ENCODE measurements at regions not wholly inside any gene's neighbourhood (a gene's known extent, or its start where the extent isn't known, plus 50 kb on each side); places are given as distances from the start of the nearest gene placed in this dataset.
"Not testable (repeated sequence)": the region's sequence is repeated elsewhere in the genome, so short reads cannot be mapped to it uniquely, and the experiment has no call there.

DNA sequence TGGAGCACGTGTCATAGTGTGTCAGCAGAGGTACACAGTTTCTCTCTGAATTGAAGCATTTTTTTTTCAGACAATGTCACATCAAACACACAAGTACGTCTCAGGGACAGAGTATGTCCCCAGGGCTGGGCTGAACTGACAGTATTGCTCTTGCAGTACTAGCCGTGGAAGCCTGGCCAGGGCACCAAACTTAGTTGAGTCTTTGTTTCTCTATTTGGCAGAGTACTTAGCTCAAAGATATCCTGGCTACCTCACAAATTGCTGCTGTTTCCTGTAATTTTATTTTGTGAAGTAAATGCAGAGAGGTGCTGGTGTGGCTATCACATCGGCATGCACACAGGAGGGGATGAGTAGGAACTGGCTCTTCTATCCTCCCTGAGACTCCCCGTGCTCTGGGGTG, 691.6 kb upstream of the HS6ST1 start:
- no peak overlapping the region for H3K27ac ChIP-seq (ENCODE audit: insufficient read depth, low read length, poor library complexity, severe bottlenecking)
- H3K27me3 ChIP-seq (replicated peaks; ENCODE audit: control insufficient read depth, insufficient read depth, low read length, poor library complexity, severe bottlenecking): no peaks in the 10 kb centered on the region
- no peak overlapping the region for H3K4me3 ChIP-seq (ENCODE audit: insufficient read depth, low read depth, low read length, poor library complexity, severe bottlenecking)
- no peaks in the 10 kb centered on the region for H3K9me3 ChIP-seq (ENCODE audit: control insufficient read depth, low read length)
- DNase-seq: no peak
- no peaks in the 10 kb centered on the region for H3K36me3 ChIP-seq (ENCODE audit: control insufficient read depth, insufficient read depth, low read length)
- no peaks in the 10 kb centered on the region for H3K4me1 ChIP-seq (ENCODE audit: control insufficient read depth, insufficient read depth, low read length, poor library complexity, severe bottlenecking)

DNA sequence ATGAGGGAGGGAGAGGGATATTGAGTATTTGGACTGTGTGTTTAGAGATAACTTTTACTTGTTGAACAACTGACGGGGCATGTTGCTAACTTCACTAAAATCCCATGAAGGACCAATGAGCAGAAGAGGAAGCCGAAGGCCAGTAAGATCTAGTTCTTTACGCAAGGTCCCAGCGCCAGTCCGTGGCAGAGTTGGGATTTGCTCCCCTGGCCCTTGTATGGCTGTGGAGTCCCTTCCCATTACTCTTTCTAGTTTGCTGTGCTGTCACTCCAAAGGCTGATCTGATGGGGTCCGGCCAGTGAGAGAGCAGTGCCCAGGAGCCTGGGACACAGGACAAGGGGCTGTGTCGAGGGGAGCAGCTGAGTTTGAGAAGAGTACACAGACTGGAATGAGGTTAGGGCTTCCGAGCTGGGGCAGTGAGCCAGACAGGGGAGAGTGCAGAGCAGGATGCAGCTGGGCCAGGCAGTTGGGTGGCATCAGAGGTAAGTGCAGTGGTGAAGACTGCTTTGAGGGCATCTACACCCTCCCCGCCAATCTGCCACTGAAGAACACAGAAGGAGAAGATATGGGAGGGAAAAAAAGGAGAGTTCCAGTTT, 692.9 kb upstream of the HS6ST1 start:
- Histone ChIP-seq H3K27me3 (replicated peaks; ENCODE audit: control insufficient read depth, insufficient read depth, low read length, poor library complexity, severe bottlenecking) (no peaks in the 10 kb centered on the region), H3K4me1 (ENCODE audit: control insufficient read depth, insufficient read depth, low read length, poor library complexity, severe bottlenecking) (no peaks in the 10 kb centered on the region), H3K4me3 (ENCODE audit: insufficient read depth, low read depth, low read length, poor library complexity, severe bottlenecking) (no peak overlapping the region), H3K9me3 (ENCODE audit: control insufficient read depth, low read length) (no peaks in the 10 kb centered on the region), H3K27ac (ENCODE audit: insufficient read depth, low read length, poor library complexity, severe bottlenecking) (no peak overlapping the region), H3K36me3 (ENCODE audit: control insufficient read depth, insufficient read depth, low read length) (no peaks in the 10 kb centered on the region)
- DNase-seq: no peak

- Histone ChIP-seq H3K27ac (ENCODE audit: insufficient read depth, low read length, poor library complexity, severe bottlenecking) (no peak overlapping the region), H3K4me3 (ENCODE audit: insufficient read depth, low read depth, low read length, poor library complexity, severe bottlenecking) (no peak overlapping the region), H3K27me3 (replicated peaks; ENCODE audit: control insufficient read depth, insufficient read depth, low read length, poor library complexity, severe bottlenecking) (no peaks in the 10 kb centered on the region), H3K4me1 (ENCODE audit: control insufficient read depth, insufficient read depth, low read length, poor library complexity, severe bottlenecking) (no peaks in the 10 kb centered on the region), H3K36me3 (ENCODE audit: control insufficient read depth, insufficient read depth, low read length) (no peaks in the 10 kb centered on the region), H3K9me3 (ENCODE audit: control insufficient read depth, low read length) (no peaks in the 10 kb centered on the region)
- DNase-seq: no peak
These were observed 695.8 kb upstream of the HS6ST1 start for GRCh38 chr2:129014432-129014831.

- Histone ChIP-seq H3K27me3 (replicated peaks; ENCODE audit: control insufficient read depth, insufficient read depth, low read length, poor library complexity, severe bottlenecking) (no peaks in the 10 kb centered on the region), H3K9me3 (ENCODE audit: control insufficient read depth, low read length) (no peaks in the 10 kb centered on the region), H3K36me3 (ENCODE audit: control insufficient read depth, insufficient read depth, low read length) (no peaks in the 10 kb centered on the region), H3K27ac (ENCODE audit: insufficient read depth, low read length, poor library complexity, severe bottlenecking) (no peak overlapping the region), H3K4me1 (ENCODE audit: control insufficient read depth, insufficient read depth, low read length, poor library complexity, severe bottlenecking) (no peaks in the 10 kb centered on the region), H3K4me3 (ENCODE audit: insufficient read depth, low read depth, low read length, poor library complexity, severe bottlenecking) (no peak overlapping the region)
- no peak for DNase-seq
These were observed 697.0 kb upstream of the HS6ST1 start for GRCh38 chr2:129015397-129016285.

- Histone ChIP-seq H3K27me3 (replicated peaks; ENCODE audit: control insufficient read depth, insufficient read depth, low read length, poor library complexity, severe bottlenecking) (no peaks in the 10 kb centered on the region), H3K36me3 (ENCODE audit: control insufficient read depth, insufficient read depth, low read length) (no peaks in the 10 kb centered on the region), H3K4me3 (ENCODE audit: insufficient read depth, low read depth, low read length, poor library complexity, severe bottlenecking) (no peak overlapping the region), H3K9me3 (ENCODE audit: control insufficient read depth, low read length) (no peaks in the 10 kb centered on the region), H3K27ac (ENCODE audit: insufficient read depth, low read length, poor library complexity, severe bottlenecking) (no peak overlapping the region), H3K4me1 (ENCODE audit: control insufficient read depth, insufficient read depth, low read length, poor library complexity, severe bottlenecking) (no peaks in the 10 kb centered on the region)
- DNase-seq: no peak
These were observed 698.3 kb upstream of the HS6ST1 start for GRCh38 chr2:129016972-129017371.

GRCh38 chr2:129024796-129025195, 706.1 kb upstream of the HS6ST1 start:
- H3K4me1 ChIP-seq (ENCODE audit: control insufficient read depth, insufficient read depth, low read length, poor library complexity, severe bottlenecking): no peaks in the 10 kb centered on the region
- H3K27ac ChIP-seq (ENCODE audit: insufficient read depth, low read length, poor library complexity, severe bottlenecking): no peak overlapping the region
- no peak overlapping the region for H3K4me3 ChIP-seq (ENCODE audit: insufficient read depth, low read depth, low read length, poor library complexity, severe bottlenecking)
- no peaks in the 10 kb centered on the region for H3K9me3 ChIP-seq (ENCODE audit: control insufficient read depth, low read length)
- no peak for DNase-seq
- H3K27me3 ChIP-seq (replicated peaks; ENCODE audit: control insufficient read depth, insufficient read depth, low read length, poor library complexity, severe bottlenecking): no peaks in the 10 kb centered on the region
- H3K36me3 ChIP-seq (ENCODE audit: control insufficient read depth, insufficient read depth, low read length): no peaks in the 10 kb centered on the region

GRCh38 chr2:129035992-129036391, 717.3 kb upstream of the HS6ST1 start:
- no peaks in the 10 kb centered on the region for H3K9me3 ChIP-seq (ENCODE audit: control insufficient read depth, low read length)
- H3K4me1 ChIP-seq (ENCODE audit: control insufficient read depth, insufficient read depth, low read length, poor library complexity, severe bottlenecking): no peaks in the 10 kb centered on the region
- H3K27me3 ChIP-seq (replicated peaks; ENCODE audit: control insufficient read depth, insufficient read depth, low read length, poor library complexity, severe bottlenecking): no peaks in the 10 kb centered on the region

DNA sequence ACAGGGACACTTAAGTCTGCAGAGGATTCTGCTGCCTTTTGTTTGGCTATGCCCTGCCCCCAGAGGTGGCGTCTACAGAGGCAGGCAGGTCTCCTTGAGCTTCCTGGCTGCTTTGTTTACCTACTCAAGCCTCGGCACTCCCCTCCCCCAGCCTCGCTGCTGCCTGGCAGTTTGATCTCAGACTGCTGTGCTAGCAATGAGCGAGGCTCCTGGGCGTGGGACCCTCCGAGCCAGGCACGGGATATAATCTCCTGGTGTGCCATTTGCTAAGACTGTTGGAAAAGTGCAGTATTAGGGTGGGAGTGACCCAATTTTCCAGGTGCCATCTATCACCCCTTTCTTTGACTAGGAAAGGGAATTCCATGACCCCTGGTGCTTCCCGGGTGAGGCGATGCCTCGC, 725.0 kb upstream of the HS6ST1 start:
- not testable (repeated sequence) for H3K27me3 ChIP-seq (replicated peaks; ENCODE audit: control insufficient read depth, insufficient read depth, low read length, poor library complexity, severe bottlenecking); H3K9me3 ChIP-seq (ENCODE audit: control insufficient read depth, low read length); H3K27ac ChIP-seq (ENCODE audit: insufficient read depth, low read length, poor library complexity, severe bottlenecking); DNase-seq; H3K4me3 ChIP-seq (ENCODE audit: insufficient read depth, low read depth, low read length, poor library complexity, severe bottlenecking); H3K4me1 ChIP-seq (ENCODE audit: control insufficient read depth, insufficient read depth, low read length, poor library complexity, severe bottlenecking); H3K36me3 ChIP-seq (ENCODE audit: control insufficient read depth, insufficient read depth, low read length)

More at GRCh38 chr2:129035992-129036391, 717.3 kb upstream of the HS6ST1 start:
- Histone ChIP-seq H3K4me3 (ENCODE audit: insufficient read depth, low read depth, low read length, poor library complexity, severe bottlenecking) (no peak overlapping the region), H3K36me3 (ENCODE audit: control insufficient read depth, insufficient read depth, low read length) (no peaks in the 10 kb centered on the region), H3K27ac (ENCODE audit: insufficient read depth, low read length, poor library complexity, severe bottlenecking) (no peak overlapping the region)
- DNase-seq: no peak

DNA sequence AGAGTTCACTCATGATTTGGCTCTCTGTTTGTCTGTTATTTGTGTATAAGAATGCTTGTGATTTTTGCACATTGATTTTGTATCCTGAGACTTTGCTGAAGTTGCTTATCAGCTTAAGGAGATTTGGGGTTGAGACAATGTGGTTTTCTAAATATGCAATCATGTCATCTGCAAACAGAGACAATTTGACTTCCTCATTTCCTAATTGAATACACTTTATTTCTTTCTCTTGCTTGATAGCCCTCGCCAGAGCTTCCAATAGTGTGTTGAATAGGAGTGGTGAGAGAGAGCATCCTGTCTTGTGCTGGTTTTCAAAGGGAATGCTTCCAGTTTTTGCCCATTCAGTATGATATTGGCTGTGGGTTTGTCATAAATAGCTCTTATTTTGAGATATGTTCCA, 727.8 kb upstream of the HS6ST1 start:
- H3K4me1 ChIP-seq (ENCODE audit: control insufficient read depth, insufficient read depth, low read length, poor library complexity, severe bottlenecking); H3K9me3 ChIP-seq (ENCODE audit: control insufficient read depth, low read length); H3K36me3 ChIP-seq (ENCODE audit: control insufficient read depth, insufficient read depth, low read length); H3K4me3 ChIP-seq (ENCODE audit: insufficient read depth, low read depth, low read length, poor library complexity, severe bottlenecking); DNase-seq; H3K27me3 ChIP-seq (replicated peaks; ENCODE audit: control insufficient read depth, insufficient read depth, low read length, poor library complexity, severe bottlenecking); H3K27ac ChIP-seq (ENCODE audit: insufficient read depth, low read length, poor library complexity, severe bottlenecking): not testable (repeated sequence)

DNA sequence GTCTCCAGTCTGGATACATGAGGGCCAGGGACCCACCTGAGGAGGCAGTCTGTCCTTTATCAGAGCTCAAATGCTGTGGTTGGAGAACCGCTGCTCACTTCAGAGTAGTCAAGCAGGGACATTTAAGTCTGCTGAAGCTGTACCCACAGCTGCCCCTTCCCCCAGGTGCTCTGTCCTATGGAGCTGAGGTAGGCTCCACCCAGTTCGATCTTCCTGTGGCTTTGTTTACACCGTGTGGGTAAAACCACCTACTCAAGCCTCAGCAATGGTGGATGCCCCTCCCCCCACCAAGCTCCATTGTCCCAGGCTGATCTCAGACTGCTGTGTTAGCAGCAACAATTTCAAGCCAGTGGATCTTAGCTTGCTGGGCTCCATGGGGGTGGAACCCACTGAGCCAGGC, 731.4 kb upstream of the HS6ST1 start:
- Histone ChIP-seq H3K27ac (ENCODE audit: insufficient read depth, low read length, poor library complexity, severe bottlenecking) (no peak overlapping the region), H3K4me1 (ENCODE audit: control insufficient read depth, insufficient read depth, low read length, poor library complexity, severe bottlenecking) (no peaks in the 10 kb centered on the region), H3K36me3 (ENCODE audit: control insufficient read depth, insufficient read depth, low read length) (no peaks in the 10 kb centered on the region), H3K4me3 (ENCODE audit: insufficient read depth, low read depth, low read length, poor library complexity, severe bottlenecking) (no peak overlapping the region), H3K9me3 (ENCODE audit: control insufficient read depth, low read length) (no peaks in the 10 kb centered on the region), H3K27me3 (replicated peaks; ENCODE audit: control insufficient read depth, insufficient read depth, low read length, poor library complexity, severe bottlenecking) (no peaks in the 10 kb centered on the region)
- DNase-seq: no peak
